Activated naive CD4-positive, alpha-beta T cell treated with anti-CD3 and anti-CD28 coated beads, Interleukin-2, amount 50 U/mL, for 24 hours (primary cell): ENCODE measurements at regions not wholly inside any gene's neighbourhood (a gene's known extent, or its start where the extent isn't known, plus 50 kb on each side); places are given as distances from the start of the nearest gene placed in this dataset.

Experiments used
- H3K27ac Mint-ChIP-seq: one replicate; pipeline ENCODE4 v1.8.0; 2021; ENCODE audit warnings: mild to moderate bottlenecking, mixed read lengths
- H3K27me3 Mint-ChIP-seq: one replicate; pipeline ENCODE4 v1.8.0; 2021; ENCODE audit warnings: mixed read lengths
- H3K36me3 Mint-ChIP-seq: one replicate; pipeline ENCODE4 v1.8.0; 2021; ENCODE audit warnings: mixed read lengths
- H3K4me1 Mint-ChIP-seq: one replicate; pipeline ENCODE4 v1.8.0; 2021; ENCODE audit warnings: mixed read lengths
- H3K4me3 Mint-ChIP-seq: one replicate; pipeline ENCODE4 v1.8.0; 2021; ENCODE audit warnings: mild to moderate bottlenecking, mixed read lengths
- H3K9me3 Mint-ChIP-seq: one replicate; pipeline ENCODE4 v1.8.0; 2021; ENCODE audit warnings: mixed read lengths

DNA sequence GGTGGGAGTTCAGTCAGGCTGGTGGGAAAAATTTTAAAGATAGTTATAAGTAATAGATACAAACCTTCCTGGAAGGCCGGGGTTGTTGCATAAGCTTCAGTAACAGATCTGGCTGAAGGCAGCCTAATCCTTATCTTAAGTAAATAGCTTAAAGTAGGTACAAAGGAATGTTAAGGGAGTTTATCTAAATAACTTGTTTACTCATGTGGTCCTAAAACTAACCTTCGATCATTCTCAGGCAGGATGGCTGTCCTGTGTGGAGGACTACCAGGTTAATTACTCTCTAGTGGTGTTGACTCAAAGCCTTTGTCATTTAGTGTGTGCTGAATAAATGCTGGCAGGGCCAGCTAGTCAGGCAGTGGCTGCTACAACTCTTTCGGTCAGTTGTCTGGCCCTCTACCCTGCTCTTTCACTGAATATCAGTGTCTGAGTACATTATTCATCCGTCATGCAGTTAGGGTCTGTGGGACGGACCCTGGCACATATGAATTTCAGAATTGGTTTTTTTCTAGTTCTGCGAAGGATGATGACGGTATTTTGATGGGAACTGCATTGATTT lies 131.6 kb upstream of the TAB2 start:
- Mint-ChIP-seq H3K4me3 (no peak overlapping the region), H3K27me3 (no peaks in the 10 kb centered on the region), H3K9me3 (peaks cover 15% of the 10 kb centered on the region), H3K36me3 (peaks cover 18% of the 10 kb centered on the region), H3K4me1 (peaks cover 25% of the 10 kb centered on the region), H3K27ac (no peak overlapping the region)

DNA sequence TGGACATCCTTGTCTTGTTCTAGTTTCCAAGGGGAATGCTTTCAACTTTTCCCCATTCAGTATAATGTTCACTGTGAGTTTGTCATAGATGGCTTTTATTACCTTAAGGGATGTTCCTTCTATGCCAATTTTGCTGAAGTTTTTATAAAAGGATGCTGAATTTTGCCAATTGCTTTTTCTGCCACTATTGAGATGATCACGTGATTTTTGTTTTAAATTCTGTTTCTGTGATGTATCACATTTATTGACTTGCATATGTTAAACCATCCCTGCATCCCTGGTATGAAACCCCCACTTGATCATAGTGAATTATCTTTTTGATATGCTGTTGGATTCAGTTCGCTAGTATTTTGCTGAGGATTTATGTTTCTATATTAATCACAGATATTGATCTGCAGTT lies 130.6 kb upstream of the TAB2 start:
- Mint-ChIP-seq H3K27ac (no peak overlapping the region), H3K27me3 (no peaks in the 10 kb centered on the region), H3K36me3 (peaks cover 18% of the 10 kb centered on the region), H3K4me3 (no peak overlapping the region), H3K4me1 (peaks cover 30% of the 10 kb centered on the region), H3K9me3 (peaks cover 15% of the 10 kb centered on the region)

DNA sequence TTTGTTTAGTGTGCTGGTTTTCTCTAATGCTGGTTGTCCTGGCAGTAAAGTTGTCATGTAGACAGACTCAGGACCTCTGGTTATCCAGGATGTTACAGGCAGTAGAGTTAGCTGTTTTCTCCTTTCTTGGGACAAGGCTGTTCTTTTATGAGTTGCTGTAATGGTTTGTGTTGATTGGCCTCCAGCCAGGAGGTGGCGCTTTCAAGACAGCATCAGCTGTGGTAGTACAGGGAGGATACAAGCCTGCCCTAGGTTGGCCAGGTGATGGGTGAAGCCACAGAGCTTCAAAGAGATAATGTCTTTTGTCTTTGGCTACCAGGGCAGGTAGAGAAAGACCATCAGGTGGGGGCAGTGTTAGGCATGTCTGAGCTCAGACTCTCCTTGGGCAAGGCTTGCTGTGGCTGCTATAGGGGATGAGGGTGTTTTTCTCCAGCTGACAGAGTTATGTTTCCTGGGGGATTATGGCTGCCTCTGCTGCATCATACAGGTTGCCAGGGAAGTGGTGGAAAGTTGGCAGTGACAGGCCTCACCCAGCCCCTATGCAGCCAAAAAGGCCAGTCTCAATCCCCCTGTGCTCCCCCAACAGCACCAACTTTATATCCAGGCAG lies 127.2 kb upstream of the TAB2 start:
- peaks cover 9% of the 10 kb centered on the region for H3K9me3 Mint-ChIP-seq
- H3K4me3 Mint-ChIP-seq, result no peak overlapping the region
- H3K27ac Mint-ChIP-seq, result peak overlapping the region; percentile 69
- peaks cover 26% of the 10 kb centered on the region for H3K4me1 Mint-ChIP-seq
- peaks cover 11% of the 10 kb centered on the region for H3K36me3 Mint-ChIP-seq
- H3K27me3 Mint-ChIP-seq, result no peaks in the 10 kb centered on the region

DNA sequence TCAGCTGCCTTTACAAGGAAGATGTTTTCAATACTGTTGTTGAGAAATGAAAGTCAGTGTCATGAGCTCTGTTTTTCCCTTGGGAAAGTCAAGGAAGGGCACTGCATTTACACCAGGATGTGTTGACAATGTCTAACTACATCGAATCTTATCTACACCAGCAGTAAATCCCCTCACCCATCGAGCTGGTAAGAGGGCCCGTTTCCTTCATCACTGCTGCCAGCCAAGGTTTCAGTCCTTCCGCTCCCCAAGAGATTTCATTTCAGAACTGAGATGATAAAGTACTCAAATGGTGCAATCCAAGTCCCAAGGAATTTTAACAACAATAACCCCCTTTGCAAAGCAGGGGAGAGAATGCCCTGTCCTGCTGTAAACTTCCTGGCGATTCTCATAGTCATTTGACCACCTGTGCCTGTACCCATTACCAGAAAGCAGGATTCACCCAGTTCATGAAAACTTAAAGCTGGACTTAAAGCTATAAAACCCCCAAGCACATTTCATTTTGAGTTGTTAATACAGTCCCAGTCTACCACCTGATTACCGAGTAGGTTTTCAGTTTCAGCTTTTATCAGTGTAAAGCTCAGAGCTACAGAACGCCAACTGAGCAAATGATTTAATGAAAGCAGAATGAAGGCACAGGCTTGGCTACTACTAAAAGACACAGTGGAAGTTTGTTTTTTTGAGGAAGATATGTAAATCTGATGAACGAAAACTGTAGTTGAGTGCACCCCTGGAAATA lies 122.5 kb upstream of the TAB2 start:
- Mint-ChIP-seq H3K27ac (peak overlapping the region; percentile 23), H3K4me1 (peaks cover 14% of the 10 kb centered on the region), H3K27me3 (no peaks in the 10 kb centered on the region), H3K9me3 (peaks cover 5% of the 10 kb centered on the region), H3K36me3 (peaks cover 6% of the 10 kb centered on the region), H3K4me3 (no peak overlapping the region)

DNA sequence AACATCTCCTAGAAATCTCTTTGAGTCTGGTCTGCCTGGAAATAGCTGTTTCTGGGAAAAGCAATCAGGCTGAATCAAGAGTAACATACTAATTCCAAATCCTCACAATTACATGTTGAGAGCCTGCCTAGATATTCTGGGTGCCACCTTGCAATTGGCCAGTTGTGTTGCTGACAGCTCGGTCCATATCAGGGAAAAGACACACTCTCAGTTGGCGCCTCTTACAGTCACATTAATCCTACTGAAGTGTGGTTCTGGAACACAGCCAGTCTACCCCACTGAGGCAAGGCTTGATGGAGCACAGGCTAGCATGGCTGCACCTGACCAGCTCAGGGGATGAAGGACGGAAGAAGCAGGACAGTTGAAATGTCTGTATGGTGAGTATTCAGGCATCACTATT lies 121.4 kb upstream of the TAB2 start:
- Mint-ChIP-seq H3K27me3 (no peaks in the 10 kb centered on the region), H3K9me3 (peaks cover 14% of the 10 kb centered on the region), H3K4me1 (peaks cover 9% of the 10 kb centered on the region), H3K36me3 (peaks cover 9% of the 10 kb centered on the region), H3K4me3 (no peak overlapping the region), H3K27ac (no peak overlapping the region)

DNA sequence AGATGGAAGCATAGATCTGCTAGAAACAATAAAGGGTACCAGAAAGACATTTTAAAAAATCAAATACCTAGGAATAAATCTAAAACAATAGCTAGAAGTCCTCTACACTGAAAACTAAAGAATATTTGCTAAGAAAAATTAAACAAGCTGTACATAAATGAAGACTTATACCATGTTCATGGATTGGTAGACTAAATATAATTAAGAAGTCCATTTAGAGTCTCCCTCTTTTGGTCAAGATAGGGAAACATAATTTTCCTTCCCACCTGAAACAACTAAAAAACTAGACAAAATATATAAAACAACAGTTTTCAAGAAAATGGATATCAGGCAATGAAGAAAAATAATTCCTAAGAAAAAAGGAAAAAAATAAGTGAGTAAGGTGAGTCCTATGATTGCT lies 120.0 kb upstream of the TAB2 start:
- peaks cover 14% of the 10 kb centered on the region for H3K36me3 Mint-ChIP-seq
- no peak overlapping the region for H3K27ac Mint-ChIP-seq
- H3K4me3 Mint-ChIP-seq, result no peak overlapping the region
- H3K4me1 Mint-ChIP-seq, result peaks cover 6% of the 10 kb centered on the region
- peaks cover 20% of the 10 kb centered on the region for H3K9me3 Mint-ChIP-seq
- H3K27me3 Mint-ChIP-seq, result no peaks in the 10 kb centered on the region

DNA sequence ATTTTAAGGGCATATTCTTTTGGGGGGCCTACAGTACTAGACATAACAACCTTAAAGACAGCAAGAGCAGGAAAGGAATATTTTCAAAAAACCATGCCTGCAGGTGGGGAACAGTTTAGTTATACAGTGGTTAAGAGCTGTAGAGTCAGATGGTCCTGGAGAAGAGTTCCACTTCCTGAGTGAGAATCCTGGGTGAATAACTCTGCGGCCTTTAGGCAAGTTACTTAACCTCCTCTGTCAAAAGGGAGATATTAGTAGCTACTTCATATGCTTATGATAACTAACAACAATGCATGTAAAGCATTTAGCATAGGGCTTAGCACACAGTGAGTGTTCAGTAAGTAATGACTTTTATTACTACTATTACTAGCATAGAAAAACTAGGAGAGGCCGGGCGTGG lies 119.2 kb upstream of the TAB2 start:
- peaks cover 20% of the 10 kb centered on the region for H3K9me3 Mint-ChIP-seq
- H3K27me3 Mint-ChIP-seq, result no peaks in the 10 kb centered on the region
- H3K4me3 Mint-ChIP-seq, result no peak overlapping the region
- peaks cover 14% of the 10 kb centered on the region for H3K4me1 Mint-ChIP-seq
- no peak overlapping the region for H3K27ac Mint-ChIP-seq
- peaks cover 14% of the 10 kb centered on the region for H3K36me3 Mint-ChIP-seq

DNA sequence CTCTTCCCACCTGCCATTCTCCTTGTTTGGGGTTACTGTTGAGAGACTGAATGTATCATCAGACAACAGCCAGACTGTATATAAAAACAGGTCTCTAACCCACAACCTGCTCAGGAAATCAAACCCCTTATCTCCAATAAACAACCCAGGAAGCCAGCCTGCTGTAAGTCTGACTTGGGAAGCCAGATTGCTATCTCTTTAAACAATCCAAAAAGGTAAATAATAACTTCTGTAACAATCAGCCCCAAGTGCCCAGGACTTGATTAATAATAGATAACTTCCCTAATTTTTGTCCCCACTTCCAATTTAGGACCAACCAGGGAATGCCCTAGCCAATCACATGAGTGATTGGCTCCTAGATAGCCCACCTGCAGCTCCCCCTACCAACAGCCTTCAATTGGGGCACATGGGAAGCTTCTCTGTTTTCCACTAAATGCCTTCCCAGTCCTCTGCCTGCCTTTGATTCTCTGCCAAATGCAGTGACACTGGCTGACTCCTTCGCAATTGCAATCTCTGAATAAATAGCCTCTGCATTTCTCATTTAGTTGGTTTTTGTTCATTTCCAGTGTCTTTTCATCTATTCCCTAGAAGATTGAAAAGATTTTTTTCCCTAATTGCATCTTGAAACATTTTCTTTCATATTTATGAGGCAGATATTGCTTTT lies 117.1 kb upstream of the TAB2 start:
- peaks cover 20% of the 10 kb centered on the region for H3K9me3 Mint-ChIP-seq
- no peak overlapping the region for H3K4me3 Mint-ChIP-seq
- H3K4me1 Mint-ChIP-seq, result peaks cover 25% of the 10 kb centered on the region
- H3K27me3 Mint-ChIP-seq, result no peaks in the 10 kb centered on the region
- peaks cover 15% of the 10 kb centered on the region for H3K36me3 Mint-ChIP-seq
- peak overlapping the region; percentile 68 for H3K27ac Mint-ChIP-seq

DNA sequence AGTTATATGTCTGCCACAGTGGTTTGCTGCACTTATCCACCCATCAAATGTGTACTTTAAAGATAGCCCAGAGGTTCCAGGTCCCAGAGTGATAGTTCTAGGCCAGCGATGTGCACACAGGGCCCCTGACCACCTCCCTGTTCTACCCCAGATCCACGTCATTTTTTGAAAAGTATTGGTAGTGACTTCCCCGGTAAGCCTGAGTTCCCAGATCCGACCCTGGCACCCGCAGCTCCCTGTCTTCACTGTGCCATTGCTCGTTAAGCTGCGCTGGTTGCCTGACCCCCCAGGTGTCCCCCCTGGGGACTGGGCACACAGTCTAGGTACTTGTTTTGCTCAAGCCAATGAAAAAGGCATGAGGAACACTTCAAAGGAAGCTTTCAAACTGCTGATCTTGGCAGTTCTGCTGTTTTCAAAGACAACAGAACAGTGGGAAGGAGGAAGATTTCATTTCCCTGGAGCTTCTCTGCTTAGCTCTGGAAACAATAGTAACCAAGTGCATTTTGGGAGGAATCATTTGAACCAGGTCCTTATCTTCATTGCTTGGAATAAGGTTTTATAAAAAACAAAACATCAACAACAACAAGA lies 116.3 kb upstream of the TAB2 start:
- peaks cover 20% of the 10 kb centered on the region for H3K9me3 Mint-ChIP-seq
- H3K27me3 Mint-ChIP-seq, result no peaks in the 10 kb centered on the region
- H3K4me3 Mint-ChIP-seq, result no peak overlapping the region
- peaks cover 25% of the 10 kb centered on the region for H3K4me1 Mint-ChIP-seq
- no peak overlapping the region for H3K27ac Mint-ChIP-seq
- peaks cover 15% of the 10 kb centered on the region for H3K36me3 Mint-ChIP-seq

DNA sequence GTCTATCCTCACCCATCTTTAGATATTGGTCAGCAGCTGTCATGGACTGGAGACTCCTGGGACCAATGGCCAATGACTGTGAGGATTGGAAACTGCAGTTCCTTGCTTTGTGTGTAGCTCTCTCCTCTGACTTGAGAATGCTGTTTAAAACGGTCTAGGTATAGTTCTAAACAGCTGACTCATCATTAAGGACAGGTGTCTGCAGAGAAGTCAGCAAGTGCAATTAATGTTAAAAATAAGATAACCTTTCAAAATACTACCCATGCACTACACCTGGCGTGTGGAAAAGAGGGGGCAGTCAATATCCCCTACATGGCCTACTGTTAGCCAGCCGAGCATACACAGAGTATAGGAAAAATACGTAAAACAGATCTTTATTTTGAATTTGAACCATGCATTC lies 115.4 kb upstream of the TAB2 start:
- Mint-ChIP-seq H3K4me1 (peaks cover 25% of the 10 kb centered on the region), H3K9me3 (peaks cover 20% of the 10 kb centered on the region), H3K27ac (no peak overlapping the region), H3K4me3 (no peak overlapping the region), H3K27me3 (no peaks in the 10 kb centered on the region), H3K36me3 (peaks cover 17% of the 10 kb centered on the region)

DNA sequence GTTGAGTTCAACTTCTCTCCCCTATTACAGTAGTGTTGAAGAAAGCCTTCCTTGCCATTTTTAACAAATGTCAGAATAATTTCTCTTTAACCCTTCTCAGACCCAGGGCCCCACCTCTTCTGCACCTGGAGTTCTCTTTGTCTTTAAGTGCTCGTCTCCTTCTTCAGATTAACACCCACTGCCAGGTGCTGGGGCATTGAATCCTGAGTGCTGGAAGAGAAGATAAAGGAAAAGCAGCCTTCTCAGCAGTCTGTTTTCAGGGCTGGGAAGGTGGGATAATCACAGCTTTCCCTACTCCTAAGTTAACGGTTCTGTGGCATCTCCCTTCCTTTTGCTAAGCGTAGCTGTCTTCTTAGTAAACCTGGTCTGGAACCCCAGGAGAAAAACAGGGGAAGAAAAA lies 114.6 kb upstream of the TAB2 start:
- H3K4me3 Mint-ChIP-seq, result peak overlapping the region; percentile 2
- H3K4me1 Mint-ChIP-seq, result peaks cover 25% of the 10 kb centered on the region
- peaks cover 15% of the 10 kb centered on the region for H3K9me3 Mint-ChIP-seq
- H3K27ac Mint-ChIP-seq, result peak overlapping the region; percentile 46
- peaks cover 16% of the 10 kb centered on the region for H3K36me3 Mint-ChIP-seq
- no peaks in the 10 kb centered on the region for H3K27me3 Mint-ChIP-seq

DNA sequence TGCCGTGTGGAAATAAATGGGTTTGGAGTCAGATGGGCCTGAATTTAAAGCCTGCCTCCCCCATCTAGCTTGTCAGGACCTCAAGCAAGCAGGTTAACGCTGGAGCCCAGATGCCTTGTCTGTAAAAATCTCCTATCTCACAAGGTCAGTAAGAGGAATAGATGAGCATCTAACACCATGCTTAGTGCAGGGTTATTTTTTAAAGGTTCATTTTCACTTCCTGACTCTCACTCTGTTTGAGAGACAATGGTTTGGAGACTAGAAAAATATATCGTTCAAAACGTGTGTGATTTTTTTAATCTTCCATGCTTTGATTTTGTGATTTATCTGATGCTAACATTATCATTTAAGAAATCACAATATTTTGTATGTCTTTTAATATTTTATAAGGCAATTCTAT lies 114.0 kb upstream of the TAB2 start:
- Mint-ChIP-seq H3K27me3 (no peaks in the 10 kb centered on the region), H3K4me3 (no peak overlapping the region), H3K9me3 (peaks cover 15% of the 10 kb centered on the region), H3K4me1 (peaks cover 25% of the 10 kb centered on the region), H3K36me3 (peaks cover 16% of the 10 kb centered on the region), H3K27ac (peak overlapping the region; percentile 46)

DNA sequence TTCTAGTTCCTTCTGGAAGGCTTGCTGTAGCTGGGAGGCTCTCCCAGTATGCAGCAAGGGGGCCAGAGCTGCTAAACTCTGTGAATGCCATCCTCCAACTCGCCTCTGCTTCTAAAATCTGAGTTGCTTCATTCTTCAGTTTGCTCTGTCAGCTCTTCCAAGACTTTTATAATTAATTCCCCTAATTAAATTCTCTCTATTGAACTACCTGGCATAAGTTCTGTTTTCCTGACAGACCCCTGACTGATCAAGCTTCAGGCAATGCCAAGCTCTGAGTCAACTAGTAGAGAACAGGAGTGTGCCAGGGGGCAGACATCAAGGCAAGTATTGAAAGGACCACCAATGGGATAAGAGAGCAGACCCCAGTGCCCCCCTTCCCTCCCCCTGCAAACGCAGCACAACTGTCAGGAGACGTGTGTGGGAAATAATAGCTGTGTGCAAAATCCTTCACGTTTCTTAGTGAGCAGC lies 109.3 kb upstream of the TAB2 start:
- Mint-ChIP-seq H3K4me1 (peaks cover 32% of the 10 kb centered on the region), H3K27ac (no peak overlapping the region), H3K27me3 (no peaks in the 10 kb centered on the region), H3K9me3 (peaks cover 5% of the 10 kb centered on the region), H3K4me3 (no peak overlapping the region), H3K36me3 (peaks cover 6% of the 10 kb centered on the region)

DNA sequence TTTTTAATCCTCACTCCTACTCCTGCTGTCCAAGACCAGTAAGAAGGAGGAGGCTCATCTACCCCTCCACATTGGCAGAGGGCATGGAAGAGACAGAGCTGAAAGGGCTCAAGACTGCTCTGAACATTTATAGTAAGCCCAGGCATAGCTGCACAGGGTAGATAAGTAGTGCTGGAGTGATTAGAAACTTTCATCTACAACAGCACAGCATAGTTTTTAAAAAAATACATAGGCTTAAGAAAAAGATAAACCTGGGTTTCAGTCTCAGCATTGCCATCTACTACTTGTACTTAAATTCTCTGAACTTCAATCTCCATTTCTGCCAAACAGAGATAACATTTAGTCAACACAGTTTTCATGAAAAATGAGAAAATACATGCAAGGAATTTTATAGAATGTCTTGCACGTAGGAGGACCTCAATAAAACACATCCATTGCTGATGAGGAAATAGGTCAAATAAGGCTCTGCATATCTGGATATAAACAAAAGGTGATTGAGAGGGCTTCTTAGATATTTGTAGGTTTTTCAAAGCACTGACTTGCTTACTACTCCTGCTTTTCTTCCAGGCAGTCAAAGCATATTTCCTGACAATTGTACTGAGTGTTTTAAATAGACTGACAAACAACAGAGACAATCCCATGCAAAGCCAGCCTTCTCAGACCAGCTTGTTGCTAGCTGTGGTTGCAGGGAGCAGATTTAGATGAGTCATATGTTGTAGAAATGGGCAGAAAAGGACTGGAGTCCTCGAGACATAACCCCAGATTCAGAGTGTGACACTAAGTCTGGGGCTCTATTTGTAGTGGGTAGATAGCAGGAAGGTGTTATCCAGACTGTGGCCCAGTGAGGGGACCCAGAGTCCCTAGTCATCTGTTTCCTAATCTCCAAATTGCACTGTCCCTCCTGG lies 107.4 kb upstream of the TAB2 start:
- H3K4me3 Mint-ChIP-seq, result peak overlapping the region; percentile 71
- H3K9me3 Mint-ChIP-seq, result peaks cover 5% of the 10 kb centered on the region
- no peaks in the 10 kb centered on the region for H3K27me3 Mint-ChIP-seq
- peak overlapping the region; percentile 95 for H3K27ac Mint-ChIP-seq
- peaks cover 4% of the 10 kb centered on the region for H3K36me3 Mint-ChIP-seq
- H3K4me1 Mint-ChIP-seq, result peaks cover 20% of the 10 kb centered on the region
